OCI-LY3 (cell line): ENCODE measurements at regions not wholly inside any gene's neighbourhood (a gene's known extent, or its start where the extent isn't known, plus 50 kb on each side); places are given as distances from the start of the nearest gene placed in this dataset.

ENCODE experiments used
- H2AFZ ChIP-seq: fragments of 200-600, 300-600 bp; shearing (Covaris generic); 2 replicates; pipeline ENCODE4 v1.6.0; 2014; ENCODE audit warnings: antibody characterized with exemption, low read depth, low read length
- H3K27ac ChIP-seq: fragments of 200-600, 300-600 bp; sonication (generic); 2 replicates; pipeline ENCODE4 v1.5.1; 2014; ENCODE audit warnings: mild to moderate bottlenecking, low read length, moderate library complexity, mixed read lengths
- H3K27me3 ChIP-seq: fragments of 200-600, 300-600 bp; sonication (generic); 2 replicates; pipeline ENCODE4 v1.6.1; 2014; ENCODE audit warnings: low read depth, low read length, mixed read lengths
- H3K36me3 ChIP-seq: fragments of 200-600, 300-600 bp; sonication (generic); replicated peaks from 2 replicates; pipeline ENCODE3; 2014; ENCODE audit warnings: low read depth, low read length, mixed read lengths
- H3K4me1 ChIP-seq: fragments of 300-600, 200-600 bp; sonication (generic); 2 replicates; pipeline ENCODE4 v1.6.1; 2014; ENCODE audit warnings: low read length, mixed read lengths
- H3K4me2 ChIP-seq: fragments of 200-600, 300-600 bp; sonication (generic); 2 replicates; pipeline ENCODE4 v1.6.1; 2014; ENCODE audit warnings: low read length, mixed read lengths
- H3K4me3 ChIP-seq: fragments of 300-600, 200-600 bp; sonication (generic); 2 replicates; pipeline ENCODE4 v1.5.1; 2014; ENCODE audit warnings: antibody characterized with exemption, mild to moderate bottlenecking, low read length, moderate library complexity
- H3K79me2 ChIP-seq: fragments of 300-600, 200-600 bp; shearing (Covaris generic); 2 replicates; pipeline ENCODE4 v1.6.1; 2014; ENCODE audit warnings: mild to moderate bottlenecking, low read length, mixed read lengths
- H3K9ac ChIP-seq: fragments of 300-600, 200-600 bp; shearing (Covaris generic); 2 replicates; pipeline ENCODE4 v1.6.0; 2014; ENCODE audit warnings: mild to moderate bottlenecking, low read length, moderate library complexity
- H3K9me3 ChIP-seq: fragments of 200-600, 300-600 bp; shearing (Covaris generic); 2 replicates; pipeline ENCODE4 v1.6.1; 2014; ENCODE audit warnings: low read length, mixed read lengths; ENCODE audit not compliant: insufficient read depth
- H4K20me1 ChIP-seq: fragments of 200-600, 300-600 bp; sonication (generic); 2 replicates; pipeline ENCODE4 v1.6.1; 2016; ENCODE audit warnings: low read length, mixed read lengths; ENCODE audit not compliant: insufficient read depth
- CTCF ChIP-seq: fragments of 200-600, 300-600 bp; sonication (generic); IDR thresholded peaks from 2 replicates; pipeline ENCODE4 v1.5.1; 2014; ENCODE audit warnings: antibody characterized with exemption, low read length, low read depth
- EZH2phosphoT487 ChIP-seq: fragments of 200-600 bp; shearing (Covaris generic); IDR thresholded peaks from 2 replicates; pipeline ENCODE4 v1.6.1; 2018; ENCODE audit warnings: antibody characterized with exemption, mixed run types, low read depth

GRCh38 chr6:170227521-170227983 is 63.3 kb downstream of the DLL1 start:
- no peak for TF ChIP-seq EZH2phosphoT487
- no peak for TF ChIP-seq CTCF

GRCh38 chr6:170226647-170227046 is 64.2 kb downstream of the DLL1 start:
- Histone ChIP-seq H3K36me3 (no peaks in the 10 kb centered on the region), H2AFZ (no peak overlapping the region), H3K27me3 (no peaks in the 10 kb centered on the region), H4K20me1 (no peaks in the 10 kb centered on the region), H3K9ac (no peak overlapping the region), H3K79me2 (no peaks in the 10 kb centered on the region), H3K4me2 (no peak overlapping the region), H3K4me3 (no peak overlapping the region), H3K27ac (no peak overlapping the region), H3K4me1 (no peaks in the 10 kb centered on the region), H3K9me3 (no peaks in the 10 kb centered on the region)
- TF ChIP-seq EZH2phosphoT487 (no peak), CTCF (no peak)

More at GRCh38 chr6:170227521-170227983, 63.3 kb downstream of the DLL1 start:
- Histone ChIP-seq H3K4me2 (no peak overlapping the region), H4K20me1 (no peaks in the 10 kb centered on the region), H3K9me3 (no peaks in the 10 kb centered on the region), H3K79me2 (no peaks in the 10 kb centered on the region), H2AFZ (no peak overlapping the region), H3K4me1 (no peaks in the 10 kb centered on the region), H3K27ac (no peak overlapping the region), H3K9ac (no peak overlapping the region), H3K36me3 (no peaks in the 10 kb centered on the region), H3K4me3 (no peak overlapping the region), H3K27me3 (no peaks in the 10 kb centered on the region)

- Histone ChIP-seq H3K4me1 (no peaks in the 10 kb centered on the region), H3K9ac (no peak overlapping the region), H3K36me3 (no peaks in the 10 kb centered on the region), H4K20me1 (no peaks in the 10 kb centered on the region), H3K27me3 (no peaks in the 10 kb centered on the region), H3K9me3 (no peaks in the 10 kb centered on the region), H3K4me2 (no peak overlapping the region), H2AFZ (no peak overlapping the region), H3K79me2 (no peaks in the 10 kb centered on the region), H3K27ac (no peak overlapping the region), H3K4me3 (no peak overlapping the region)
- TF ChIP-seq EZH2phosphoT487 = no peak
- no peak for TF ChIP-seq CTCF
Observed at GRCh38 chr6:170225852-170226417, 64.9 kb downstream of the DLL1 start.

- Histone ChIP-seq H2AFZ (no peak overlapping the region), H3K9me3 (no peaks in the 10 kb centered on the region), H3K27ac (no peak overlapping the region), H3K79me2 (no peaks in the 10 kb centered on the region), H3K9ac (no peak overlapping the region), H3K4me1 (no peaks in the 10 kb centered on the region), H4K20me1 (no peaks in the 10 kb centered on the region), H3K4me3 (no peak overlapping the region), H3K36me3 (no peaks in the 10 kb centered on the region), H3K27me3 (no peaks in the 10 kb centered on the region), H3K4me2 (no peak overlapping the region)
- TF ChIP-seq EZH2phosphoT487 = no peak
- no peak for TF ChIP-seq CTCF
Observed at GRCh38 chr6:170224694-170225660, 65.9 kb downstream of the DLL1 start.
